GM12872 (cell line): ENCODE measurements at regions not wholly inside any gene's neighbourhood (a gene's known extent, or its start where the extent isn't known, plus 50 kb on each side); places are given as distances from the start of the nearest gene placed in this dataset.

Experiments
- TF ChIP-seq, protein P1 (sequence below): IDR thresholded peaks from 3 replicates; pipeline ENCODE4 v1.5.1; 2011; ENCODE audit warnings: low read depth, mild to moderate bottlenecking, low read length, moderate library complexity; ENCODE audit not compliant: insufficient read depth

DNA sequence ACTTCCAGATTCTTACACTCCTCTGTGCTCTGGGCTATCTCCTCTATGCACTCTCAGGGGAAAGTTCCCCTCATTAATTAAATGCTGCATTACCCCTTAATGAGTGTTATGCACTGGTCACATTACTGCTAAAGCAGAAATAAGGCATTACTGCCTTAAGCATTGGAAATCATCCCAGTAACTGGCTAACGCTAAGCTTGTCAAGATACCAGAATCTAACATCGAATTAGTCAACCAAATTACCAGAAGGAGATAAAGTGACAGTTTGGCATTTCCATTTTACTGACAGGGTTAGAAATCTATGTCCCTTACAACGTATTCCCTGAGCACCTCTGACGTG is 69.5 kb upstream of the FAM169A start:
- TF ChIP-seq, protein P1, sequence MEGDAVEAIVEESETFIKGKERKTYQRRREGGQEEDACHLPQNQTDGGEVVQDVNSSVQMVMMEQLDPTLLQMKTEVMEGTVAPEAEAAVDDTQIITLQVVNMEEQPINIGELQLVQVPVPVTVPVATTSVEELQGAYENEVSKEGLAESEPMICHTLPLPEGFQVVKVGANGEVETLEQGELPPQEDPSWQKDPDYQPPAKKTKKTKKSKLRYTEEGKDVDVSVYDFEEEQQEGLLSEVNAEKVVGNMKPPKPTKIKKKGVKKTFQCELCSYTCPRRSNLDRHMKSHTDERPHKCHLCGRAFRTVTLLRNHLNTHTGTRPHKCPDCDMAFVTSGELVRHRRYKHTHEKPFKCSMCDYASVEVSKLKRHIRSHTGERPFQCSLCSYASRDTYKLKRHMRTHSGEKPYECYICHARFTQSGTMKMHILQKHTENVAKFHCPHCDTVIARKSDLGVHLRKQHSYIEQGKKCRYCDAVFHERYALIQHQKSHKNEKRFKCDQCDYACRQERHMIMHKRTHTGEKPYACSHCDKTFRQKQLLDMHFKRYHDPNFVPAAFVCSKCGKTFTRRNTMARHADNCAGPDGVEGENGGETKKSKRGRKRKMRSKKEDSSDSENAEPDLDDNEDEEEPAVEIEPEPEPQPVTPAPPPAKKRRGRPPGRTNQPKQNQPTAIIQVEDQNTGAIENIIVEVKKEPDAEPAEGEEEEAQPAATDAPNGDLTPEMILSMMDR: no peak

GRCh38 chr5:74934949-74935751 is 69.0 kb upstream of the FAM169A start:
- TF ChIP-seq, protein P1: peak; percentile 44; the same call in 2 of the 3 replicates

GRCh38 chr5:74927336-74927735 is 61.1 kb upstream of the FAM169A start:
- TF ChIP-seq, protein P1: no peak

GRCh38 chr5:74919487-74919886 is 53.3 kb upstream of the FAM169A start:
- TF ChIP-seq, protein P1: peak; percentile 44; the same call in 1 of the 3 replicates

- TF ChIP-seq, protein P1: no peak
Observed at GRCh38 chr5:74919041-74919440, 52.9 kb upstream of the FAM169A start.

DNA sequence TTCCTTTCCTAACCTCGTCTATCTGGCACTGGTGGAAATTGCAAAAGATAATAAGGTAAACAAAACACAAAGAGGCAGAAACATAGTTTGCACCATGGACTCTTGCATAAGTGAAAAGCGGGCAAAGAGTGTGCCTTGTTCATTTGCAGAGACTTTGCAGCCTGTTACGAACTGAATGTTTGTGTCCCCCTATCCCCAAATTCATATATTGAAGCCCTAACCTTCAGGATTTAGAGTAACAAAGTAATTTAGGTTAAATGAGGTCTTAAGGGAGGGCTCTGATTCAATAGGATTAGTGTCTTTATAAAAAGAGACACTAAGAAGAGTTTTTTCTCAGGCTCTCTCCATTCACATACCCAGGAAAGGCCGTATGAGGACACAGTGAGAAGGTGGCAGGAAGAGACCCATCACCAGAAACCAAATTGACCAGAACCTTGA is 52.1 kb upstream of the FAM169A start:
- TF ChIP-seq, protein P1: no peak

- TF ChIP-seq, protein P1: no peak
Observed at GRCh38 chr5:74916831-74917710, 50.9 kb upstream of the FAM169A start.
